HG03064 (cell line): ENCODE measurements at regions not wholly inside any gene's neighbourhood (a gene's known extent, or its start where the extent isn't known, plus 50 kb on each side); places are given as distances from the start of the nearest gene placed in this dataset.
"Not testable (repeated sequence)": the region's sequence is repeated elsewhere in the genome, so short reads cannot be mapped to it uniquely, and the experiment has no call there.

Source experiments
- ATAC-seq: cut with Tn5 transposase; IDR thresholded peaks from one replicate; pipeline ENCODE4 v1.9.1; 2021; ENCODE audit warnings: low read depth; ENCODE audit not compliant: unreplicated experiment

- no peak for ATAC-seq
Observed at GRCh38 chr6:25112322-25112773, 166.8 kb upstream of the CARMIL1 start.

GRCh38 chr6:25113436-25113835 lies 165.7 kb upstream of the CARMIL1 start:
- no peak for ATAC-seq

GRCh38 chr6:25118038-25118437 lies 161.1 kb upstream of the CARMIL1 start:
- no peak for ATAC-seq

GRCh38 chr6:25121186-25121585 lies 158.0 kb upstream of the CARMIL1 start:
- ATAC-seq = no peak

GRCh38 chr6:25122001-25122400 lies 157.2 kb upstream of the CARMIL1 start:
- no peak for ATAC-seq

- ATAC-seq = no peak
Observed at GRCh38 chr6:25122622-25123237, 156.4 kb upstream of the CARMIL1 start.

- no peak for ATAC-seq
Observed at GRCh38 chr6:25124216-25124715, 154.9 kb upstream of the CARMIL1 start.

GRCh38 chr6:25125736-25126135 lies 153.4 kb upstream of the CARMIL1 start:
- no peak for ATAC-seq

- no peak for ATAC-seq
Observed at GRCh38 chr6:25127076-25127837, 151.9 kb upstream of the CARMIL1 start.

- ATAC-seq = no peak
Observed at GRCh38 chr6:25130518-25130917, 148.7 kb upstream of the CARMIL1 start.

GRCh38 chr6:25132934-25133333 lies 146.2 kb upstream of the CARMIL1 start:
- ATAC-seq = no peak

- ATAC-seq = no peak
Observed at GRCh38 chr6:25133568-25133967, 145.6 kb upstream of the CARMIL1 start.

- no peak for ATAC-seq
Observed at GRCh38 chr6:25136854-25137253, 142.3 kb upstream of the CARMIL1 start.

- ATAC-seq = no peak
Observed at GRCh38 chr6:25137480-25137879, 141.7 kb upstream of the CARMIL1 start.

GRCh38 chr6:25137916-25138232 lies 141.3 kb upstream of the CARMIL1 start:
- no peak for ATAC-seq

GRCh38 chr6:25138233-25138933 lies 140.8 kb upstream of the CARMIL1 start:
- ATAC-seq = peak; percentile 95

GRCh38 chr6:25138934-25139415 lies 140.2 kb upstream of the CARMIL1 start:
- ATAC-seq = no peak

GRCh38 chr6:25139608-25140007 lies 139.6 kb upstream of the CARMIL1 start:
- not testable (repeated sequence) for ATAC-seq

GRCh38 chr6:25142506-25142905 lies 136.7 kb upstream of the CARMIL1 start:
- no peak for ATAC-seq

- no peak for ATAC-seq
Observed at GRCh38 chr6:25144919-25145318, 134.3 kb upstream of the CARMIL1 start.

GRCh38 chr6:25147223-25147622 lies 132.0 kb upstream of the CARMIL1 start:
- peak; percentile 94 for ATAC-seq
